ENCODE measurements at regions not wholly inside any gene's neighbourhood (a gene's known extent, or its start where the extent isn't known, plus 50 kb on each side); places are given as distances from the start of the nearest gene placed in this dataset.

- no peak for TF ChIP-seq ZFP3 (CRISPR knock-in tag; IDR thresholded peaks at IDR 0.05)
- no peak for TF ChIP-seq ZC3H10 (CRISPR knock-in tag; IDR thresholded peaks at IDR 0.05)
- TF ChIP-seq ZFP30 (CRISPR knock-in tag; IDR thresholded peaks at IDR 0.05) = no peak
- TF ChIP-seq RARB (CRISPR knock-in tag; IDR thresholded peaks at IDR 0.05) = no peak
- TF ChIP-seq ZNF565 (CRISPR knock-in tag; conservative IDR thresholded peaks at IDR 0.05; ENCODE audit: low read depth) = no peak
Observed at GRCh38 chr18:2178036-2178435, 393.3 kb downstream of the METTL4 start.

Data from SK-N-SH treated with all-trans-retinoic acid at 6 μM for 48 hours (cell line).